GM18861 (cell line): ENCODE measurements at regions not wholly inside any gene's neighbourhood (a gene's known extent, or its start where the extent isn't known, plus 50 kb on each side); places are given as distances from the start of the nearest gene placed in this dataset.

Experiments
- ATAC-seq: cut with Tn5 transposase; IDR thresholded peaks from one replicate; pipeline ENCODE4 v1.9.1; 2021; ENCODE audit not compliant: unreplicated experiment

DNA sequence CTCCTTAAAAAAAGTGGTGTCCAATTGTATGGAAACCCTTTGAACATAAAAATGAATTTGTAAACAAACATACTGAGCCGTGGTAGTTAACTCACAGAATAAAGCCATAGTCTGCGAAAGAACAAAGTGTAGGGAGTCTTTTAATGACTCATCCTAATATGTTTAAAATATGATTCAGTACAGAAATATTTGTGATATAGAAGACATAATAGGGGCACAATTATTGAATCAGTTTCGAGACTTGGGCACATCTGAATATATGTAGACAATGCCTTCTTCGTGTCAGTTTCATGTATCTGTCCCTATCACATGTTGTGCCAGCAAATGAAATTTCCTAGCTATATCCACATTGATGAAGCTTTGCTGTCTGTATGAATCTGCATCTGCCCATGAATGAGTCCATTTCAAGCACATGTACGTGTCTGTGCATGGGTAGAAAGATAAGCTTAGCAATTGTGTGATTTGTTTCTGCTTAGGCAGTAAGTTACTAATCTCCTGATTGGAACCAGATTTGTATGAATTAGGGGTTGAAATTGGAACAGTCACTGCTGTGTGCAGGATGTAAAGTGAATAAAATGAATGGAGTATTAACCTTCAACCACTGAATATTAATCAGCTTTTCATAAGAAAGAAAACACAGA lies 112.5 kb upstream of the SOX9 start:
- no peak for ATAC-seq

DNA sequence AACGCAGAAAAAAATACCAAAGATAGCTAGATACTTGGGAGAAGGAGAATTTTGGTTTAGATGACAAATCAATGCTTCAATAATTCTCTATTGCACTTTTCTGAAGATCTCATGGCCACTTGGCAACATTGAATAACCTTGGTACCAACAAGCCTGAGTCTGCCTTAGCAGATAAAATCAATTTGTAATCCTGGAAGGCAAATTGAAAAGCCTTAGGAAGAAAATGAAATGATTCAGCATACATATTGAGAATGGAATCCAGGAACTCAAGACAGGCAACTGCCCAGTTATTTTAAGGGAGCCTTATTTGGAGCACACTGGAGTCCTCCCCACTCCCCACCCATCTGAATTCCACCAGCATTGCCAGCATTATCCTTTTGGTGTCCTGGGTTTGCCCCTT lies 109.3 kb upstream of the SOX9 start:
- ATAC-seq = no peak

DNA sequence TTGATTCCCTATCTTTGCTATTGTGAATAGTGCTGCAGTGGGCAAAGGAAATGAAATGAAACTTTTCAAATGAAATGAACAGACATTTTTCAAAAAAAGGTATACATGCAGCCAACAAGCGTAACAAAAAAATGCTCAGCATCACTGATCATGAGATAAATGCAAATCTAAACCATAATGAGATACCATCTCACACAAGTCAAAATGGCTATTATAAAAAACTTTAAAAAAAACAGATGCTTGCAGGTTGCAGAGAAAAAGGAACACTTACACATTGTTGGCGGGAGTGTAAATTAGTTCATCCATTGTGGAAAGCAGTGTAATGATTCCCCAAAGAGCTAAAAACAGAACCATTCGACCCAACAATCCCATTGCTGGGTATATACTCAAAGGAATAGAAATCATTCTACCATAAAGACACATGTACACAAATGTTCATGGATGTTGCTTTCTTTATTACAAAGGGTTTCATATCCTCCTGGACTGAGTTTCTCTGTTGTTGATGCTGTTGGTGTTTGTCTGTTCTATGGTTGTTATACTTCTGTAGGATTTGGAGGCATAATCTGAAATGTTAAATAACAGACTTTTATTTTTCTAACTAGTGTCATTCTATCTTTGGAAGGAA lies 99.3 kb upstream of the SOX9 start:
- peak; percentile 43 for ATAC-seq

DNA sequence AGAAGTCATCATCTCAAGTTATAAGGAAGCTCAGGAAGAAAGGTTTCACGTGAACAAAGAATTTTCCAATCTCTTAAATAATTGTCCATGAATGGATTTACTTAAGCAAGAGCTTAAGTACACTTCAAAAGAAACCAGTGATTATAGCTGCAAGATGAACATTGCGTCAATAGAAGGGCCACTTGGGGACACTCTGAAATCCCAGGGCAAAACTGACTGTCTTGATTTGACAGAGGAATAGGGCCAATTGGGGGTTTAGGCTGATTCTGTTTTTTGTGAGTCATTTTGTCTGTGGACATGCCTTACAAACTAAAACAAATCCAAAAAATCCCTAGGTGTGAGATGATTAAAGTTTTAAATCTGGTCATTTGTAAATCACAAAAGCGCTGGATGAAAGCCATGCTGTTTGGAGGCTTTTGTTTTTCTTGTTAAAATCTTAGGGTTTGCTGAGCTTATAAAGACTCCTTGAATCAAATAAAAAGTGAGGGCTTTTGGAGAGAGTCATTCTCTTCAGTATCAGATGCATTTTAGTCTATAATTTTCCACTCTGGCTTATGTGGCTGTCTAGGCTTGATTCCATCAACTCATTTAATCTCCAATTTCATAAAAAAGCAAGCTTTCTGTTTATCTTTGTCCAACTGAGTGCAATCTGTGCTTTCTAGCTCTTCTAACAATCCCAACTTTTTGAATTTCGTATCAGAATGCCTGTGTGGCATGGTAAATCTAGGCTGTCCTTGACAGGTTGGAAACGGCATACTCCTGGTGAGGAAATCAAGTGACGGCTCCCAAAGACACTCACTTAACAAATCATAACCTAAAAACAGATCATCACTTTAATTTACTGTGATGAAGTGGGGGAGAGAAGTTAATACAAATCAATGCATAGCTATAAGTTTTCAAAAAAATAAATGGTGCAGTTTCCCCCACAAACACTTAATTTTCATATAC lies 98.2 kb upstream of the SOX9 start:
- ATAC-seq = no peak

DNA sequence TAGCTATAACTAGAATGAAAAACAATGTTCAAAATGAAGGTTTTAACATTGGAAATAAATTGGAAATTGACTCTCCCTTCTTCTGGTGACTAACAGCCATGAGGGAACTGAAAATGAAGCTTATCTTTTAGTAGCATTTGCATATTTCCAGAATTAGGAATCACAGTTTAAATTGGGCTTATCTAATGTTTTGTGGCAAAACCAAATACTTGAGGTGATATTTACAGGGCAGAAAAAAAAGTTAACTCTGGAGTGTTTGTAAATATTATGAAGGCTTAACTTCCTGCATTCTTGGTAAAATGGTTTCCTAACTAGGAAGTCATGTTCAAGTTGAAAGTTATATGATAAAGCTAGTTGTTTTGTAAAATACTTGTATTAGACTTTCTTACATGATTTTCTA lies 96.4 kb upstream of the SOX9 start:
- no peak for ATAC-seq

DNA sequence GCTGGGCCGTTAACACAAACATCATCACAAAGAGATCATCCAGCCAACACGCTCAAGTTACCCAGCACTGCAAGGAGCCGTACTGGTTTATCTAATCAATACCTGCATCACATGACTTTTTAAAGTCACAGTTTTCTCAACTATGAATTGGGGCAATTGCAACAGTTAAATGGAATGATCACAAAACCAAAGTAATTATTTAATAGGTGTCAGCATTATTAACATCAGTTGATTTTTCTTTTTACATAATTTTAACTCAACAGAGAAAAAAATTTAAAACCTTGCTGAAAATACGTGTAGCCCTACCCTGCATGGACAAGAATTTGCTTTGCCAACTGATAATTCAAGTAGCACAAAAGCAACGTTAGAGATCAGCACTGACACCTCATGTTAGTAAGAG lies 95.7 kb upstream of the SOX9 start:
- ATAC-seq = no peak

DNA sequence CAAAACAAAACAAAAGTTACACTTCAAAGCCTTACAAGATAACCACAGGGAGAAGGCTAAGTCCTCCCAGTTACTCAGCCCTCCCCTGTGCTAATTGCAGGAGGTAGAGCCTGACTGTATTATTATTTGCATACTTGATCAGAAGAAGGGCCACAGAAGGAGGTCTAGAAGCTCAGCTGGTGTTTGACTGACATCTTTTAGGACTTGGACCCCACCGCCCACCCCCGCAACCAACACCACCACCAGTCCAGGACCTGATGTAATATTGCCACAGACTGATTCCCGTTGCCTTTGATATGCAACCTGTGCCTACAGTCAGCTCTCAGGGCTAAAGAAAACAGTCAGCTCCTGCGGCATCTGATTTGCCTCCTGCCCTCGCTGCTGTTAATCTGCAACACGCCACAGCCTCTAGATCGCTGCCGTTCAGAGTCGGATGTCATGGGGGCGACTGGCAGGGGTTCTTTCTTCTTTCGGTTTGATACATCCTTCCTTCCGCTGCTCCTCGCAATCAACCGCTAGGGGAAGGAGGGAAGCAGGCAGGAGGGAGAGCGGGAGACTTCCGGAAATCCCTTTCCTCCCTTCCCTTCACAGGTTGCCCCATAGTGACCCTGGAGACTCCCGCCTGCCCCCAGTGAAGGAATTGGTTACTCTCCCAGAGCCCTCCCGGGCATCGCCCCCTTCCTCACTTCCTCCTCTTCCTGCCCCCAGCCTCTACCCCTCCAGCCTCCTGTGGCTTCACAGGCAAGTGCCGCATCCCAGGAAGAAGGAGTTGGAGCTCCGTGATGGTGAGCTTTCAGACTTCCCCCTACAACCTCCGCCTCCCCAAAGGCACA lies 90.5 kb upstream of the SOX9 start:
- ATAC-seq = peak; percentile 72

DNA sequence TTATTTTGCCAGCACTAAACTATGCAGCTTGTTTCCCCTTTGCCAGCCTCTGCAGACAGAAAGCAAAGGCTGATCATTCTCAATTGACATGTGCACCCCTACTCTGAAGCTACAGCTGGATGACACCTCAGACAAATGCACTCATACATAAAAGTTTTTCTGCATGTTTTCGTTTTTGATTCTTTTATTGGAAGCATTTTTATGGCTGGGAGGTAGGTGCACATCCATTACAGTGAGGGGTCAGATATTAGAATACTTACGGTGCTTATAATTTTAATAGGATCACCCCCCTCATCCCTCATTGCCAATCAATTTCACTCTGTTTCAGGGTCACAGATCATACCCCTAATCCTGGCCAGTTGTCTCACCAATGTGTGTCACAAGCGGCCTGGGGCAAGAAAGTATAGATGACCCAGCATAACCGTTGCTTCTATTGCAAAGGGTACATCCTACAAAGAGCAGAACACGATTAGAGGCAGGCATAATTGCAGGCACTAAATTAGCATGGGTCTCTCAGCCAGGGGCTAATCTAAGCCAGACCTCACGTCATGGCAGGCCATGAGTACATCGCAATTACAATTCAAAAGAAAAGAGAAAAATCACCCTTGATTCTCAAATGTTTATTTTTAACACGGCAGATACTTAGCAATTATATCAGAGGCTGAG lies 89.5 kb upstream of the SOX9 start:
- ATAC-seq = no peak

DNA sequence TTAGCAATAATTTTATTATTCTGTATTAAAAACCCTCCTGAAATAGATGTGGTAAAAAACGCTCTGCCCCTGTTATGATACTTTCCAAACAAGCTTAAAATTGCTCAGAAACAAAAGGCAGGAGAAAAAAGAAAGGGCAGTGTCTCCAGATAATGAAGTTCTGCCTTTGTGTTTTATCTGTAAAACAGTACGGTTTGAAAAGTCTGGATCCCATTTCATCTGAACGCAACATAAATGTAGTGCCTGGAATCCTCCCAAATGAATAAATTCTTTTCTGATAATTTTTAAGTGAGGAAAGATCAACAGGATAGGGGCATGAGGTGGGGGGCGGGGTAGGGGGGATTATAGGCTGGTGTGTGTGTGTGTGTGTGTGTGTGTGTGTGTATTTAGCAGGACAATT lies 87.5 kb upstream of the SOX9 start:
- no peak for ATAC-seq

DNA sequence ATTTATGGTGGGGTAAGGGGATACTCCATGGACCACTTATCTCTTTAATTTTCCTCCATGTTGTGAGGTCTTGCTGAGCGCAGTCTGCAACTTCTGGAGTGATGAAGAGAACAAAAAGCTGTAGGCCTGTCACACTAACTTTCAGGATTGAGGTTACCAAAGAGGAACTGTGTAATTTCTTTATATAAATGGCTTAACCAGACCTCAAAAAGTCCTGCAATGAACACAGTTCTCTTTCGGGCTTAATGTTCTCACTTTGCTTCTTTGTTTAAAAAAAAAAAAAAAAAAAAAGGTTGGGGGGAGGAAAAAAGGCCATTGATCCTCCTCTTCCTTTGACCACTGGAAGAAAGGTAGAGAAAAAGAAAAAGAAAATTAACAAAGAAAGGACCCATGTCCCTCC lies 86.8 kb upstream of the SOX9 start:
- peak; percentile 36 for ATAC-seq

DNA sequence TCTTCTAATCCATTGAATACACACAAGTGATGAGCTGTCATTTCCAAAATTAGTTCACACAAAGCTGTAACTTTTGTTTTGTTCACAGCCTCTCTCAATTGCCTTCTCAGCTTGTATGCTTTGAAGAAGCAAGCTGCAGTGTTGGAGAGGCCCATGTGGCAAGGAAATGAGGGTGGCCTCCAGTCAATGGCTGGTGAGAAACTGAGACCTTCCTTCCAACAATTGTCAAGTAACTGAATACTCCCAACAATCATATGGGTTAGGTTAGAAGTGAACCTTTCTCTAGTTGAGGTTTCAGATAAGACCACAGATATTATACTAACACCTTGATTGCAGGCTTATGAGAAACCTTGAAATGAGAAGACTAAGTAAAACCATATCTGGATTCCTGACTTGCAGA lies 82.4 kb upstream of the SOX9 start:
- ATAC-seq = no peak

DNA sequence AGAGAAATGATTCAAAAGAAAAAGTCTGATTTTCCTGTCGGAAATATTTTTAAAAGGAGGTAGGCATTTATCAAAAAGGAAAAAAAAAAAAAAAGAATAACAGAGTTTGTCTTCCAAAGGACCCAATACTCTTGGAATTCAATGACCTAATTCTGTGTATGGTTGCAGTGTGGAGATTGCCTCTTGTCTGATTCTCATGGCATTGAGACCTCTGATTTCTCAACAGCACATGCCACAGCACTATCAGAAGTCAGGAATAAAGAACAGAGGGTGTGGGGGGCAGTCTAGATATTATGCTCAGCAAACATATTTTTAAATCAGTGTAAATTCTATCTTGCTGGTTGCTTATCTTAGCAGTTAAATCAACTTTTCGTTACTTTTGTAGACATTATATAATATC lies 81.3 kb upstream of the SOX9 start:
- ATAC-seq = no peak

DNA sequence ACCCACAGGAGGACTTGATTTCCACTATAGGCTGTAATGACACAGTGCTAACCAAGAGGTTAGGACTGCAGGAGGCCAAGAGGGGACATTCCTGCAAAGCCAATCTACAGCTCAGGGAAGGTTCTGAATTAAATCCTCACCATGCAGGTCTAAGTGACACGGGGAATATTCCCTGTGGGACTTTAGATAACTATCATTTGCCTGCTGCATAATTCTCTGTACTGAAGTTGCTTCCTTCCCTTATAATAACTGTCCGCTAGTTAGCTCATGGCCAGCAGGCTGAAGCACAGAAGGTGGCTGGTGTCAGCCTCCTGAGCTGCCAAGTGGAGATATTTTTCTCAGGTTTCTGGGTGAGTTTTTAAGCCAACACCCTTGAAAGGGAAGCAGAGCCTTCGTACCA lies 74.6 kb upstream of the SOX9 start:
- no peak for ATAC-seq

DNA sequence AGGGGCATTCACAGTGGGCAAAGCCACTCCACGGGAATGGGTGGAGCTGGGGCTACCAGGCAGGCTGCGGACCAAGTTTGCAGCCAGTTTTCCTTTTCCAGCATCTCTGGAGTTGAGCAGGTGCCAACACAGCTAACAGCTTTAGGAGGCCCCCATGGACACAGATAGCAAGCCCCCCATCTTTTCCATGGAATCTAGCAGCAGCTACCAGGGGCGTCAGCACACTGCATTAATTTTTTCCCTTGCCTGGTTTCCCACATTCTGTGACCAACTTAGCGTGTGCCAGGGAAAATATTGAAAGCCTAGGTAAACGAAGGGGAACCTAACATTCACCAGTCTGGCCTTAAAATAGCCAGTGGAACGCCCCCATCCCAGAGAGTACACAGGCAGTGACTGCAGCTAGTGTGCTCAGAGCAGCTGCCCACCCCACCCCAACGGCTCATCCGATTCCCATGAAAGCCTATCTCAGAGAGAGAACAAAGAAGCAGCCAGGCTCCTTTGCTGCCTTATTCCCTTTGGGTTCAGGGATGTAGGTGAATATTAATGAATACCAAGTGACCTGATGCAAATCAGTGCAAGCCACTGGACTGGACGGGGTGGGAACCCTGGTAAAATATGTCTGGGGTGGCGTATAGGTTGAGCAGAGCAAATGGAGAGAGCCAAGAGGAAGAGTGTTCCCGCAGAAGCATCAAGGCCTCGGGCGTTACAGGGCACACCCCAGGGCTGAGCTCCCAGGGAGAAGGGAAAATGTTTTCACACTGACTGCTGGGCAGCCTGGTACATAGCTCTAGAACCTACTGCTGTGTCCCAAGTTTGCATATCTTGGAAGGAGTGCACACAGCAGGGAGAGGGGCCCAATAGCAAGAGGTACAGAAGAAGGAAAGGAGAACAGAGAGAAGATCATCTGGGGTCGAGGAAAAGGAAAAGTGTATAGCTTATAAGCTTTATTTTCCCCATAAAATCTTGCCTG lies 73.9 kb upstream of the SOX9 start:
- ATAC-seq = no peak

DNA sequence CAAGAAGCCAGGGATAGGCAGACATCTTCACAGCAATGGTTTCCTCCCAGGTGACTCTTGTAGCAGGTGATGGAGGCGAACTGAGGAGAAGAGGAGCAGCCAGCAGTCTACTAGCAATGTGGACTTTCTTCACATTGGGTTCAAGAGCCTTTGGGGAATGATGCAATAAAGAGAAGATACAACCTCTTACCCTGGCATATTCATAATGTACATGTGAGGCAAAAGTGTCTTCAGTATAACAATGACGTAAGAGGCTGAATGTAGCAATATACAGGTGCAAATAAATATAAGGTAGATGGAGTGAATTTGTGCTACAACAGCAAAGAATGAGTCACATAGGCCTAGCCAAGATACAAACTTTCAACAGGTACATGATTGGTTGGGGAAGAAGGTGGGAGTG lies 70.9 kb upstream of the SOX9 start:
- ATAC-seq = no peak

DNA sequence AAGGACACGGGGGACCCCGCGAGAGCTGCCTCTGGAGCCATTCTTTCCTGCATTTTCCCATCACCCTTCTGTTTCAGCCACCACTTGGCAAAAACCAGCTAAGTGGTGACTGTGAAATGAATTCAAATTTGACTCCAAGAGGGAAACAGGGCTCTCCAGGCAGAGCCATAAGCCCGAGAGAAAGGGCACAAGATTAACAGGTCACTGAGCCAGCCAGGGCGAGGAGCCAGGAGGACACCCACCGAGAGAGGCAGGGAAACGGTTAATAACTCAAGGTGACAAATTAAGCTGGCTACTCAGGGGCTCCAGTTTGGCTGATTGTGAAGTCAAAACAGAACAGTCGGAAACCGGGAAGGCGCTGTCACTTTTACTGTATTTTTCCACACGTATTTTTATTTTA lies 67.8 kb upstream of the SOX9 start:
- no peak for ATAC-seq

DNA sequence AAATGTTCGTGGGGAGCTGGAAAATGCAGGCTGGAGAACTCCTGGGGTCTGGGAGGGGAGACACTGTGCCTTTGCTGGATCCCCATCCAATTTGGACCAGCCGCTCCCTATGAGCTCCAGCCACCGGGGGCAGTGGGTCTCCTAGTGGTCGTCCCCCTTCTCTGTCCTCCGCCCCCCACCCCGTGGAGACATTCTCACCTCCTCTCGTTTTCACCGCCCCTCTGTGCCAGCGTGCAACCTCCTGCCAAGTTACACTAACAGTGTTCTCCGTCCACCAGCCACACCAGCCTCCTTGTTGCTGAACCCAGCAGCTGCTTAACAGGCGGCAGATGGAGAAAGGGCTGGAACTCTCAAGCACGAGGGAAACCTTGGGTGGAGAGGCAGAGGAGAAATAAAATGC lies 67.4 kb upstream of the SOX9 start:
- no peak for ATAC-seq

DNA sequence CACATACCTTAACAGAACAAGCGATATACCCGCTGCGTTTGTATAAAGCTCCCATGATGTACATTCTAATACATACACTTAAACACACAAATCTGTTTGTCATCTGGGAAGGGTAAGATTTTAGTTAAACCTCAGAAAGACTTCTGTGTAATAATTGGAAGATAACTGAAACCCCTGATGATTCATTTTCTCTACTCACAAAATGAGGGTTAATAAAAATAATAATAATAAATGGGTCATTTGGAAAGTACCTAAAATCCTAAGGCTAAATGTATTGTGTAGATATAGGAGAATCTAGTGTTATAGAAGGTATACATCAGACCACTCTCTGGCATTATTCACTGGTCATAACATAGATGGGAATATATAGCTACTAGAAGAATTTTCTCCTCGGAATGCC lies 64.7 kb upstream of the SOX9 start:
- no peak for ATAC-seq

DNA sequence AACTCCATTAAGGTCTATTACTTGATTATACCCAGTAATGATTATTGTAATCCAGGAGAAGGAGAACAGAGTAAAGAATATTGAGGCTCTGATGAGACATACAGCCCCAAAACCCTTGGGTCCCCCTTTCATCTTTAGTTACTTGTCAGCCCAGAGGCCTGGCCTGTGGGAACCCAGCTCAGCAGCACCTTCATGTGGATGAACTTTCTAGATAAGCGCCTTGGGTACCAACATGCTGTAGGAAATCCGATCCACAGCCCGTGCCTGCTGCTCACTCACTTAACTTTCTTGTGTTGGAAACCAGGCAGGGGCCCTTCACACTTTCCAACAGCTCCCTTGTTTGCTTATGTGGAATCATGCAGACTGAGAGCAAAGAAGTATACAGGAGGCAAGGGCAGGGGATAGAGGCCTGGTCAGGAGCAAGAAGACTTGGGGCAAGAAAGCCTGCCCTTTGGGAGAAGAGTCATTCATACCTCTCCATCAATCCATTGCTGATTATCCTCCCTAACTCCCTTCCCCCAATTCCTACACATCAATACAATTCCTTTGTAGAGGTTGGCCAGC lies 64.0 kb upstream of the SOX9 start:
- no peak for ATAC-seq
